Calu3 (cell line): ENCODE measurements at regions not wholly inside any gene's neighbourhood (a gene's known extent, or its start where the extent isn't known, plus 50 kb on each side); places are given as distances from the start of the nearest gene placed in this dataset.
"Not testable (repeated sequence)": the region's sequence is repeated elsewhere in the genome, so short reads cannot be mapped to it uniquely, and the experiment has no call there.

ENCODE experiments used
- BruUV-seq: library from RNA; stranded (reverse); fragments of 400-500 nt; replicated peaks from 2 replicates; lab custom pipeline; 2021; lab: Mats Ljungman, UMichigan
- CTCF ChIA-PET: fragments of 300-600 bp; sonication (Branson Sonifier 250); formaldehyde crosslinking; loops from one replicate; lab custom pipeline; 2022; ENCODE audit warnings: antibody characterized with exemption; lab: Charles Lee
- DNase-seq: peaks from one replicate; pipeline ENCODE4 v3.0.0; 2022
- H3K27ac Mint-ChIP-seq: one replicate; pipeline ENCODE4 v1.8.0; 2022; ENCODE audit warnings: mixed read lengths; ENCODE audit not compliant: unreplicated experiment
- H3K27me3 Mint-ChIP-seq: one replicate; pipeline ENCODE4 v1.8.0; 2022; ENCODE audit warnings: mixed read lengths; ENCODE audit not compliant: unreplicated experiment
- H3K36me3 Mint-ChIP-seq: one replicate; pipeline ENCODE4 v1.8.0; 2022; ENCODE audit warnings: mild to moderate bottlenecking, moderate library complexity, mixed read lengths; ENCODE audit not compliant: insufficient read depth, unreplicated experiment
- H3K4me1 Mint-ChIP-seq: one replicate; pipeline ENCODE4 v1.8.0; 2022; ENCODE audit warnings: mild to moderate bottlenecking, low read depth, mixed read lengths; ENCODE audit not compliant: unreplicated experiment
- H3K4me3 Mint-ChIP-seq: one replicate; pipeline ENCODE4 v1.8.0; 2022; ENCODE audit warnings: mild to moderate bottlenecking, low read depth, moderate library complexity, mixed read lengths; ENCODE audit not compliant: unreplicated experiment
- H3K9me3 Mint-ChIP-seq: one replicate; pipeline ENCODE4 v1.8.0; 2022; ENCODE audit warnings: low read depth, mixed read lengths; ENCODE audit not compliant: unreplicated experiment
- CTCF ChIP-seq: fragments of 200-600 bp; IDR thresholded peaks from one replicate; pipeline ENCODE4 v1.8.0; 2022; ENCODE audit warnings: antibody characterized with exemption; ENCODE audit not compliant: unreplicated experiment
- intact Hi-C: fragments of 100-400 bp; cut with micrococcal nuclease; formaldehyde crosslinking; loops from one replicate; pipeline ENCODE4 v1.10.0; 2022; ENCODE audit not compliant: unreplicated experiment

GRCh38 chr14:41230683-41231082 is 376.0 kb upstream of the LRFN5 start:
- H3K4me1 Mint-ChIP-seq, result no peaks in the 10 kb centered on the region
- H3K27ac Mint-ChIP-seq, result no peak overlapping the region
- intact Hi-C loops, result no loop called here
- no peak for DNase-seq
- no TSS peak for BruUV-seq
- H3K9me3 Mint-ChIP-seq, result peaks cover 14% of the 10 kb centered on the region
- no peaks in the 10 kb centered on the region for H3K36me3 Mint-ChIP-seq
- no peak overlapping the region for H3K4me3 Mint-ChIP-seq
- H3K27me3 Mint-ChIP-seq, result no peaks in the 10 kb centered on the region
- CTCF ChIA-PET, result no interaction called here
- TF ChIP-seq CTCF, result no peak

GRCh38 chr14:41229824-41230223 is 376.9 kb upstream of the LRFN5 start:
- H3K9me3 Mint-ChIP-seq, result peaks cover 14% of the 10 kb centered on the region
- no peak overlapping the region for H3K4me3 Mint-ChIP-seq
- no peaks in the 10 kb centered on the region for H3K27me3 Mint-ChIP-seq
- CTCF ChIA-PET, result no interaction called here
- intact Hi-C loops, result no loop called here
- no peaks in the 10 kb centered on the region for H3K36me3 Mint-ChIP-seq
- no peak for DNase-seq
- no peak for TF ChIP-seq CTCF
- no peak overlapping the region for H3K27ac Mint-ChIP-seq
- H3K4me1 Mint-ChIP-seq, result no peaks in the 10 kb centered on the region
- no TSS peak for BruUV-seq

GRCh38 chr14:41225433-41225832 is 381.2 kb upstream of the LRFN5 start:
- Mint-ChIP-seq H3K4me1 (no peaks in the 10 kb centered on the region), H3K36me3 (no peaks in the 10 kb centered on the region), H3K27ac (no peak overlapping the region), H3K27me3 (no peaks in the 10 kb centered on the region), H3K4me3 (no peak overlapping the region), H3K9me3 (peaks cover 5% of the 10 kb centered on the region)
- intact Hi-C loops, result no loop called here
- TF ChIP-seq CTCF, result no peak
- CTCF ChIA-PET, result no interaction called here
- BruUV-seq, result no TSS peak
- no peak for DNase-seq

- Mint-ChIP-seq H3K27ac (no peak overlapping the region), H3K27me3 (no peaks in the 10 kb centered on the region), H3K4me3 (no peak overlapping the region), H3K36me3 (no peaks in the 10 kb centered on the region), H3K9me3 (peaks cover 6% of the 10 kb centered on the region), H3K4me1 (no peaks in the 10 kb centered on the region)
- CTCF ChIA-PET, result no interaction called here
- no peak for TF ChIP-seq CTCF
- intact Hi-C loops, result no loop called here
- no peak for DNase-seq
- BruUV-seq, result no TSS peak
Observed at GRCh38 chr14:41222581-41222980, 384.1 kb upstream of the LRFN5 start.

- H3K9me3 Mint-ChIP-seq, BruUV-seq, DNase-seq, H3K4me1 Mint-ChIP-seq, intact Hi-C loops, H3K36me3 Mint-ChIP-seq, CTCF ChIA-PET, H3K27me3 Mint-ChIP-seq, H3K27ac Mint-ChIP-seq, H3K4me3 Mint-ChIP-seq: not testable (repeated sequence)
Observed at GRCh38 chr14:41214978-41215377, 391.7 kb upstream of the LRFN5 start.
